Mesenchymal stem cell (in vitro differentiated cells and primary cell): ENCODE measurements at regions not wholly inside any gene's neighbourhood (a gene's known extent, or its start where the extent isn't known, plus 50 kb on each side); places are given as distances from the start of the nearest gene placed in this dataset.

Source experiments
- DNase-seq: peaks from one replicate; pipeline ENCODE4 v3.0.0-alpha.2; 2013
- H2AFZ ChIP-seq: one replicate; pipeline ENCODE4 v1.6.1; 2013; ENCODE audit warnings: low read depth, mild to moderate bottlenecking, control low read depth, inconsistent platforms, low read length, moderate library complexity
- H2AK5ac ChIP-seq: 2 replicates; pipeline ENCODE4 v1.6.1; 2013; ENCODE audit warnings: low read length, moderate library complexity, mild to moderate bottlenecking, inconsistent platforms; ENCODE audit not compliant: severe bottlenecking
- H2BK120ac ChIP-seq: one replicate; pipeline ENCODE4 v1.6.1; 2013; ENCODE audit warnings: low read depth, mild to moderate bottlenecking, inconsistent platforms, low read length, moderate library complexity
- H2BK12ac ChIP-seq, 2 experiments: one replicate each; pipeline ENCODE4 v1.6.1; 2013; ENCODE audit warnings: inconsistent platforms in 2 of 2, low read length in 2 of 2, mild to moderate bottlenecking in 2 of 2, moderate library complexity in 2 of 2, control low read depth in 1 of 2
- H2BK15ac ChIP-seq: one replicate; pipeline ENCODE4 v1.6.1; 2013; ENCODE audit warnings: mild to moderate bottlenecking, low read depth, inconsistent platforms; ENCODE audit not compliant: poor library complexity, severe bottlenecking
- H2BK5ac ChIP-seq: 2 replicates; pipeline ENCODE4 v1.6.1; 2013; ENCODE audit warnings: low read depth, mild to moderate bottlenecking, low read length, control low read depth, inconsistent platforms; ENCODE audit not compliant: poor library complexity, severe bottlenecking
- H3K14ac ChIP-seq, 2 experiments: one replicate each; pipeline ENCODE4 v1.6.1; 2013; ENCODE audit warnings: inconsistent platforms in 2 of 2, low read length in 2 of 2, control low read depth in 1 of 2, mild to moderate bottlenecking in 1 of 2, moderate library complexity in 1 of 2
- H3K18ac ChIP-seq, 2 experiments: one replicate each; pipeline ENCODE4 v1.6.1; 2013; ENCODE audit warnings: inconsistent platforms in 2 of 2, low read length in 2 of 2, control low read depth in 1 of 2, low read depth in 1 of 2, mild to moderate bottlenecking in 1 of 2
- H3K23ac ChIP-seq, 2 experiments: one replicate each; pipeline ENCODE4 v1.6.1; 2013; ENCODE audit warnings: inconsistent platforms in 2 of 2, low read length in 2 of 2, mild to moderate bottlenecking in 2 of 2, moderate library complexity in 2 of 2, control low read depth in 1 of 2
- H3K27ac ChIP-seq: 2 replicates; pipeline ENCODE4 v1.5.1; 2013; ENCODE audit warnings: mild to moderate bottlenecking, moderate library complexity, low read length, control low read depth, inconsistent platforms; ENCODE audit not compliant: poor library complexity, severe bottlenecking
- H3K27me3 ChIP-seq, 2 experiments: 2 replicates each; pipeline versions ENCODE4 v1.6.1 to v1.7.0; 2013; ENCODE audit warnings: low read length in 2 of 2, mild to moderate bottlenecking in 2 of 2, moderate library complexity in 2 of 2, control low read depth in 1 of 2, inconsistent platforms in 1 of 2; ENCODE audit not compliant: control insufficient read depth in 1 of 2, insufficient read depth in 1 of 2
- H3K36me3 ChIP-seq, 2 experiments: 2 replicates each; pipeline versions ENCODE4 v1.6.1 to v1.7.0; 2013; ENCODE audit warnings: low read length in 2 of 2, control low read depth in 1 of 2, inconsistent platforms in 1 of 2, low read depth in 1 of 2, mild to moderate bottlenecking in 1 of 2; ENCODE audit not compliant: insufficient read depth in 2 of 2, control insufficient read depth in 1 of 2
- H3K4ac ChIP-seq, 2 experiments: one replicate each; pipeline ENCODE4 v1.6.1; 2013; ENCODE audit warnings: inconsistent platforms in 2 of 2, low read length in 2 of 2, mild to moderate bottlenecking in 2 of 2, moderate library complexity in 2 of 2, control low read depth in 1 of 2, low read depth in 1 of 2
- H3K4me1 ChIP-seq: 2 replicates; pipeline ENCODE4 v1.6.1; 2013; ENCODE audit warnings: low read depth, low read length, control low read depth; ENCODE audit not compliant: control insufficient read depth, insufficient read depth
- H3K4me2 ChIP-seq: 2 replicates; pipeline ENCODE4 v1.6.1; 2013; ENCODE audit warnings: low read length, mild to moderate bottlenecking, inconsistent platforms; ENCODE audit not compliant: poor library complexity, severe bottlenecking
- H3K4me3 ChIP-seq, 2 experiments: 2 replicates each; pipeline versions ENCODE4 v1.5.1 to v1.7.0; 2013; ENCODE audit warnings: low read length in 2 of 2, mild to moderate bottlenecking in 2 of 2, control low read depth in 1 of 2, low read depth in 1 of 2; ENCODE audit not compliant: insufficient read depth in 1 of 2
- H3K79me1 ChIP-seq: replicated peaks from 2 replicates; pipeline ENCODE4 v1.6.1; 2013; ENCODE audit warnings: mild to moderate bottlenecking, control low read depth, low read length, inconsistent platforms; ENCODE audit not compliant: poor library complexity, severe bottlenecking
- H3K9ac ChIP-seq: 2 replicates; pipeline ENCODE4 v1.7.0; 2013; ENCODE audit warnings: mild to moderate bottlenecking, low read length, moderate library complexity
- H3K9me3 ChIP-seq: 2 replicates; pipeline ENCODE4 v1.7.0; 2013; ENCODE audit warnings: mild to moderate bottlenecking, low read length; ENCODE audit not compliant: control insufficient read depth
- H4K8ac ChIP-seq: one replicate; pipeline ENCODE4 v1.6.1; 2013; ENCODE audit warnings: inconsistent platforms, mild to moderate bottlenecking, low read length, moderate library complexity
- H4K91ac ChIP-seq: one replicate; pipeline ENCODE4 v1.6.1; 2013; ENCODE audit warnings: mild to moderate bottlenecking, low read length, inconsistent platforms
- WGBS: methylation state at CpG from one replicate; pipeline ENCODE4 v1.1.7; 2013; ENCODE audit warnings: mixed read lengths; 5-methylcytosine and 5-hydroxymethylcytosine counted together

GRCh38 chr1:217186664-217187063 is 444.2 kb downstream of the GPATCH2 start:
- H3K14ac ChIP-seq, result no peak overlapping the region
- no peak overlapping the region for H2BK15ac ChIP-seq
- no peak overlapping the region for H3K23ac ChIP-seq
- H3K4me3 ChIP-seq, result no peak overlapping the region
- DNase-seq, result no peak
- H4K8ac ChIP-seq, result no peak overlapping the region
- H4K91ac ChIP-seq, result no peak overlapping the region
- H3K4me1 ChIP-seq, result no peaks in the 10 kb centered on the region
- no peak overlapping the region for H3K9ac ChIP-seq
- H2AFZ ChIP-seq, result no peak overlapping the region
- H3K27ac ChIP-seq, result no peak overlapping the region
- no peaks in the 10 kb centered on the region for H3K36me3 ChIP-seq
- no peak overlapping the region for H2BK5ac ChIP-seq
- H2BK120ac ChIP-seq, result no peak overlapping the region
- H3K4me2 ChIP-seq, result no peak overlapping the region
- H3K4ac ChIP-seq, result no peak overlapping the region
- H3K18ac ChIP-seq, result no peak overlapping the region
- H3K79me1 ChIP-seq, result no peaks in the 10 kb centered on the region
- H3K9me3 ChIP-seq, result peaks cover 6% of the 10 kb centered on the region
- no peak overlapping the region for H2BK12ac ChIP-seq
- no peak overlapping the region for H2AK5ac ChIP-seq
- H3K27me3 ChIP-seq, result no peaks in the 10 kb centered on the region

GRCh38 chr1:217184854-217185253 is 446.0 kb downstream of the GPATCH2 start:
- Histone ChIP-seq H4K8ac (no peak overlapping the region), H2BK15ac (no peak overlapping the region), H3K4me2 (no peak overlapping the region), H2AFZ (no peak overlapping the region), H3K23ac (no peak overlapping the region), H3K4ac (no peak overlapping the region), H3K14ac (no peak overlapping the region), H4K91ac (no peak overlapping the region), H3K36me3 (no peaks in the 10 kb centered on the region), H2BK12ac (no peak overlapping the region), H3K4me1 (no peaks in the 10 kb centered on the region), H3K18ac (no peak overlapping the region), H2AK5ac (no peak overlapping the region), H3K9ac (no peak overlapping the region), H3K4me3 (no peak overlapping the region), H3K9me3 (peaks cover 5% of the 10 kb centered on the region), H3K79me1 (no peaks in the 10 kb centered on the region), H2BK5ac (no peak overlapping the region), H2BK120ac (no peak overlapping the region), H3K27me3 (no peaks in the 10 kb centered on the region), H3K27ac (no peak overlapping the region)
- no peak for DNase-seq
- WGBS, result 78% methylated on average over 2 of the region's 2 CpGs

GRCh38 chr1:217182992-217183391 is 447.9 kb downstream of the GPATCH2 start:
- no peak for DNase-seq
- H3K18ac ChIP-seq, result no peak overlapping the region
- no peak overlapping the region for H4K91ac ChIP-seq
- no peak overlapping the region for H2BK12ac ChIP-seq
- H2AK5ac ChIP-seq, result no peak overlapping the region
- H3K4me3 ChIP-seq, result no peak overlapping the region
- no peak overlapping the region for H3K4me2 ChIP-seq
- no peaks in the 10 kb centered on the region for H3K4me1 ChIP-seq
- no peak overlapping the region for H3K27ac ChIP-seq
- no peaks in the 10 kb centered on the region for H3K79me1 ChIP-seq
- no peaks in the 10 kb centered on the region for H3K36me3 ChIP-seq
- no peak overlapping the region for H2AFZ ChIP-seq
- no peak overlapping the region for H3K14ac ChIP-seq
- no peak overlapping the region for H2BK5ac ChIP-seq
- WGBS, result 97% methylated on average over 4 of the region's 6 CpGs
- no peak overlapping the region for H3K9ac ChIP-seq
- no peak overlapping the region for H3K4ac ChIP-seq
- H2BK120ac ChIP-seq, result no peak overlapping the region
- no peaks in the 10 kb centered on the region for H3K9me3 ChIP-seq
- no peak overlapping the region for H2BK15ac ChIP-seq
- no peak overlapping the region for H4K8ac ChIP-seq
- H3K27me3 ChIP-seq, result no peaks in the 10 kb centered on the region
- H3K23ac ChIP-seq, result no peak overlapping the region

- no peak overlapping the region for H3K4me2 ChIP-seq
- H2BK120ac ChIP-seq, result no peak overlapping the region
- H3K79me1 ChIP-seq, result no peaks in the 10 kb centered on the region
- H3K23ac ChIP-seq, result no peak overlapping the region
- DNase-seq, result no peak
- no peak overlapping the region for H2BK12ac ChIP-seq
- H3K27ac ChIP-seq, result no peak overlapping the region
- no peak overlapping the region for H3K18ac ChIP-seq
- no peak overlapping the region for H2BK15ac ChIP-seq
- H3K36me3 ChIP-seq, result no peaks in the 10 kb centered on the region
- H3K9ac ChIP-seq, result no peak overlapping the region
- H3K14ac ChIP-seq, result no peak overlapping the region
- H3K4ac ChIP-seq, result no peak overlapping the region
- H4K8ac ChIP-seq, result no peak overlapping the region
- no peak overlapping the region for H2AFZ ChIP-seq
- no peak overlapping the region for H4K91ac ChIP-seq
- no peak overlapping the region for H2BK5ac ChIP-seq
- no peak overlapping the region for H2AK5ac ChIP-seq
- H3K4me1 ChIP-seq, result no peaks in the 10 kb centered on the region
- H3K27me3 ChIP-seq, result no peaks in the 10 kb centered on the region
- H3K9me3 ChIP-seq, result no peaks in the 10 kb centered on the region
- H3K4me3 ChIP-seq, result no peak overlapping the region
Measured at GRCh38 chr1:217181756-217182155, 449.1 kb downstream of the GPATCH2 start.
